Mucosa of rectum (tissue), 2 donors: ENCODE measurements at regions not wholly inside any gene's neighbourhood (a gene's known extent, or its start where the extent isn't known, plus 50 kb on each side); places are given as distances from the start of the nearest gene placed in this dataset.
"Not testable (repeated sequence)": the region's sequence is repeated elsewhere in the genome, so short reads cannot be mapped to it uniquely, and the experiment has no call there.

Experiments
- H3K27ac ChIP-seq, 2 donors: one replicate each; pipeline ENCODE4 v1.7.0; 2013; ENCODE audit warnings: inconsistent platforms in 2 of 2, low read depth in 2 of 2, low read length in 2 of 2
- H3K27me3 ChIP-seq, 2 donors: one replicate each; pipeline ENCODE4 v1.7.0; 2013; ENCODE audit warnings: low read length in 2 of 2; ENCODE audit not compliant: control insufficient read depth in 2 of 2, insufficient read depth in 2 of 2
- H3K36me3 ChIP-seq, 2 donors: one replicate each; pipeline ENCODE4 v1.7.0; 2013; ENCODE audit warnings: low read length in 2 of 2; ENCODE audit not compliant: control insufficient read depth in 2 of 2, insufficient read depth in 2 of 2
- H3K4me1 ChIP-seq, 2 donors: one replicate each; pipeline ENCODE4 v1.7.0; 2013; ENCODE audit warnings: low read length in 2 of 2, mild to moderate bottlenecking in 1 of 2; ENCODE audit not compliant: control insufficient read depth in 2 of 2, insufficient read depth in 2 of 2
- H3K4me3 ChIP-seq, 2 donors: one replicate each; pipeline ENCODE4 v1.7.0; 2013; ENCODE audit warnings: low read length in 2 of 2
- H3K9ac ChIP-seq, 2 donors: one replicate each; pipeline ENCODE4 v1.7.0; 2013; ENCODE audit warnings: low read length in 2 of 2, low read depth in 1 of 2, mild to moderate bottlenecking in 1 of 2
- H3K9me3 ChIP-seq, 2 donors: one replicate each; pipeline ENCODE4 v1.7.0; 2013; ENCODE audit warnings: low read length in 2 of 2; ENCODE audit not compliant: control insufficient read depth in 2 of 2
- donor health status: healthy.
- donor health status: Normal muscosa, but diverticular disease.

GRCh38 chr17:45622295-45622694, 131.8 kb upstream of the PLEKHM1 start:
- H3K27me3 ChIP-seq, H3K36me3 ChIP-seq, H3K4me3 ChIP-seq, H3K9me3 ChIP-seq, H3K9ac ChIP-seq, H3K4me1 ChIP-seq, H3K27ac ChIP-seq: not testable (repeated sequence)

- no peaks in the 10 kb centered on the region for H3K9me3 ChIP-seq
- no peak overlapping the region for H3K9ac ChIP-seq
- peaks cover 10 to 26% of the 10 kb centered on the region in 2 donors for H3K36me3 ChIP-seq
- H3K27ac ChIP-seq: no peak overlapping the region
- no peak overlapping the region for H3K4me3 ChIP-seq
- no peaks in the 10 kb centered on the region for H3K27me3 ChIP-seq
- no peaks in the 10 kb centered on the region for H3K4me1 ChIP-seq
Observed at GRCh38 chr17:45628019-45628418, 137.5 kb upstream of the PLEKHM1 start.

- Histone ChIP-seq H3K4me3 (no peak overlapping the region), H3K9me3 (no peaks in the 10 kb centered on the region), H3K4me1 (no peaks in the 10 kb centered on the region), H3K27me3 (no peaks in the 10 kb centered on the region), H3K9ac (no peak overlapping the region), H3K27ac (no peak overlapping the region), H3K36me3 (peaks cover 10 to 37% of the 10 kb centered on the region in 2 donors)
Observed at GRCh38 chr17:45631941-45632340, 141.4 kb upstream of the PLEKHM1 start.

GRCh38 chr17:45639297-45639849, 144.7 kb upstream of the CRHR1 start:
- H3K27ac ChIP-seq: no peak overlapping the region
- H3K4me1 ChIP-seq: no peaks in the 10 kb centered on the region
- H3K36me3 ChIP-seq: peaks cover 0 to 16% of the 10 kb centered on the region in 2 donors
- H3K4me3 ChIP-seq: no peak overlapping the region
- no peak overlapping the region for H3K9ac ChIP-seq
- no peaks in the 10 kb centered on the region for H3K27me3 ChIP-seq
- H3K9me3 ChIP-seq: no peaks in the 10 kb centered on the region

- no peaks in the 10 kb centered on the region for H3K9me3 ChIP-seq
- peaks cover 0 to 16% of the 10 kb centered on the region in 2 donors for H3K36me3 ChIP-seq
- no peak overlapping the region for H3K4me3 ChIP-seq
- H3K4me1 ChIP-seq: no peaks in the 10 kb centered on the region
- H3K27me3 ChIP-seq: no peaks in the 10 kb centered on the region
- H3K27ac ChIP-seq: no peak overlapping the region
- no peak overlapping the region for H3K9ac ChIP-seq
Observed at GRCh38 chr17:45640141-45640850, 143.8 kb upstream of the CRHR1 start.

GRCh38 chr17:45641541-45641940, 142.6 kb upstream of the CRHR1 start:
- H3K27ac ChIP-seq: no peak overlapping the region
- H3K27me3 ChIP-seq: no peaks in the 10 kb centered on the region
- no peaks in the 10 kb centered on the region for H3K4me1 ChIP-seq

GRCh38 chr17:45643591-45643990, 140.5 kb upstream of the CRHR1 start:
- Histone ChIP-seq H3K36me3 (no peaks in the 10 kb centered on the region), H3K27me3 (no peaks in the 10 kb centered on the region), H3K9ac (no peak overlapping the region), H3K9me3 (no peaks in the 10 kb centered on the region), H3K4me3 (no peak overlapping the region), H3K4me1 (no peaks in the 10 kb centered on the region), H3K27ac (no peak overlapping the region)

More at GRCh38 chr17:45641541-45641940, 142.6 kb upstream of the CRHR1 start:
- H3K9me3 ChIP-seq: no peaks in the 10 kb centered on the region
- no peak overlapping the region for H3K9ac ChIP-seq
- H3K4me3 ChIP-seq: no peak overlapping the region
- H3K36me3 ChIP-seq: peaks cover 0 to 6% of the 10 kb centered on the region in 2 donors

GRCh38 chr17:45644637-45645036, 139.5 kb upstream of the CRHR1 start:
- not testable (repeated sequence) for H3K9me3 ChIP-seq, H3K27ac ChIP-seq, H3K4me1 ChIP-seq, H3K36me3 ChIP-seq, H3K4me3 ChIP-seq, H3K9ac ChIP-seq, H3K27me3 ChIP-seq

- no peak overlapping the region for H3K27ac ChIP-seq
- H3K36me3 ChIP-seq: no peaks in the 10 kb centered on the region
- no peaks in the 10 kb centered on the region for H3K4me1 ChIP-seq
- no peak overlapping the region for H3K4me3 ChIP-seq
- no peak overlapping the region for H3K9ac ChIP-seq
- no peaks in the 10 kb centered on the region for H3K27me3 ChIP-seq
- no peaks in the 10 kb centered on the region for H3K9me3 ChIP-seq
Observed at GRCh38 chr17:45645330-45645729, 138.8 kb upstream of the CRHR1 start.

GRCh38 chr17:45646288-45646988, 137.7 kb upstream of the CRHR1 start:
- no peak overlapping the region for H3K9ac ChIP-seq
- no peak overlapping the region for H3K27ac ChIP-seq
- no peaks in the 10 kb centered on the region for H3K4me1 ChIP-seq
- no peaks in the 10 kb centered on the region for H3K27me3 ChIP-seq
- no peak overlapping the region for H3K4me3 ChIP-seq
- H3K36me3 ChIP-seq: no peaks in the 10 kb centered on the region
- no peaks in the 10 kb centered on the region for H3K9me3 ChIP-seq
